ENCODE measurements at regions not wholly inside any gene's neighbourhood (a gene's known extent, or its start where the extent isn't known, plus 50 kb on each side); places are given as distances from the start of the nearest gene placed in this dataset.
"Not testable (repeated sequence)": the region's sequence is repeated elsewhere in the genome, so short reads cannot be mapped to it uniquely, and the experiment has no call there.

- Histone ChIP-seq H3K9ac (ENCODE audit: low read length) (no peak overlapping the region), H3K4me2 (ENCODE audit: low read depth, low read length) (no peak overlapping the region), H4K20me1 (ENCODE audit: insufficient read depth, low read length) (no peaks in the 10 kb centered on the region), H3K9me3 (replicated peaks; ENCODE audit: insufficient read depth, low read length) (no peaks in the 10 kb centered on the region), H3K36me3 (replicated peaks; ENCODE audit: insufficient read depth, low read length) (no peaks in the 10 kb centered on the region), H3K79me2 (ENCODE audit: low read length) (no peaks in the 10 kb centered on the region), H3K4me1 (ENCODE audit: low read length) (no peaks in the 10 kb centered on the region), H3K27me3 (replicated peaks; ENCODE audit: insufficient read depth, low read length) (no peaks in the 10 kb centered on the region), H3F3A (ENCODE audit: insufficient read depth, low read length) (no peaks in the 10 kb centered on the region), H2AFZ (ENCODE audit: low read length) (no peak overlapping the region), H3K4me3 (ENCODE audit: low read length) (no peak overlapping the region), H3K27ac (ENCODE audit: low read length) (no peak overlapping the region), H3K9me2 (replicated peaks; ENCODE audit: insufficient read depth, low read length) (no peaks in the 10 kb centered on the region)
- DNase-seq = no peak
- TF ChIP-seq CTCF (IDR thresholded peaks at IDR 0.05; ENCODE audit: low read length) (no peak), EZH2 (optimal IDR thresholded peaks at IDR 0.05; ENCODE audit: low read depth, low read length) (no peak), EZH2phosphoT487 (IDR thresholded peaks at IDR 0.05; ENCODE audit: low read length) (no peak)
These were observed 57.7 kb downstream of the RAD51AP2 start for GRCh38 chr2:17460371-17461086.

- Histone ChIP-seq H3K4me2 (ENCODE audit: low read depth, low read length) (no peak overlapping the region), H2AFZ (ENCODE audit: low read length) (no peak overlapping the region), H3K9ac (ENCODE audit: low read length) (no peak overlapping the region), H3K9me3 (replicated peaks; ENCODE audit: insufficient read depth, low read length) (no peaks in the 10 kb centered on the region), H3K79me2 (ENCODE audit: low read length) (no peaks in the 10 kb centered on the region), H3K36me3 (replicated peaks; ENCODE audit: insufficient read depth, low read length) (no peaks in the 10 kb centered on the region), H4K20me1 (ENCODE audit: insufficient read depth, low read length) (no peaks in the 10 kb centered on the region), H3K4me1 (ENCODE audit: low read length) (no peaks in the 10 kb centered on the region), H3K27me3 (replicated peaks; ENCODE audit: insufficient read depth, low read length) (no peaks in the 10 kb centered on the region), H3K9me2 (replicated peaks; ENCODE audit: insufficient read depth, low read length) (no peaks in the 10 kb centered on the region), H3K4me3 (ENCODE audit: low read length) (no peak overlapping the region), H3F3A (ENCODE audit: insufficient read depth, low read length) (no peaks in the 10 kb centered on the region), H3K27ac (ENCODE audit: low read length) (no peak overlapping the region)
- TF ChIP-seq EZH2phosphoT487 (IDR thresholded peaks at IDR 0.05; ENCODE audit: low read length) (no peak), EZH2 (optimal IDR thresholded peaks at IDR 0.05; ENCODE audit: low read depth, low read length) (no peak), CTCF (IDR thresholded peaks at IDR 0.05; ENCODE audit: low read length) (no peak)
- no peak for DNase-seq
These were observed 62.9 kb downstream of the RAD51AP2 start for GRCh38 chr2:17455343-17455742.

GRCh38 chr2:17446191-17446590, 72.0 kb downstream of the RAD51AP2 start:
- DNase-seq; H2AFZ ChIP-seq (ENCODE audit: low read length); H3K9me3 ChIP-seq (replicated peaks; ENCODE audit: insufficient read depth, low read length); H3K27ac ChIP-seq (ENCODE audit: low read length); H3F3A ChIP-seq (ENCODE audit: insufficient read depth, low read length); H3K79me2 ChIP-seq (ENCODE audit: low read length); H3K4me2 ChIP-seq (ENCODE audit: low read depth, low read length); H3K4me1 ChIP-seq (ENCODE audit: low read length); H3K4me3 ChIP-seq (ENCODE audit: low read length); H4K20me1 ChIP-seq (ENCODE audit: insufficient read depth, low read length); H3K9ac ChIP-seq (ENCODE audit: low read length); H3K9me2 ChIP-seq (replicated peaks; ENCODE audit: insufficient read depth, low read length); H3K36me3 ChIP-seq (replicated peaks; ENCODE audit: insufficient read depth, low read length); H3K27me3 ChIP-seq (replicated peaks; ENCODE audit: insufficient read depth, low read length): not testable (repeated sequence)

GRCh38 chr2:17445744-17446143, 72.5 kb downstream of the RAD51AP2 start:
- Histone ChIP-seq H3K27me3 (replicated peaks; ENCODE audit: insufficient read depth, low read length) (no peaks in the 10 kb centered on the region), H3K9ac (ENCODE audit: low read length) (no peak overlapping the region), H3K4me2 (ENCODE audit: low read depth, low read length) (no peak overlapping the region), H3K27ac (ENCODE audit: low read length) (no peak overlapping the region), H3K9me3 (replicated peaks; ENCODE audit: insufficient read depth, low read length) (no peaks in the 10 kb centered on the region), H3K79me2 (ENCODE audit: low read length) (no peaks in the 10 kb centered on the region), H3K4me1 (ENCODE audit: low read length) (no peaks in the 10 kb centered on the region), H2AFZ (ENCODE audit: low read length) (no peak overlapping the region), H3K36me3 (replicated peaks; ENCODE audit: insufficient read depth, low read length) (no peaks in the 10 kb centered on the region), H3K4me3 (ENCODE audit: low read length) (no peak overlapping the region), H3K9me2 (replicated peaks; ENCODE audit: insufficient read depth, low read length) (no peaks in the 10 kb centered on the region), H3F3A (ENCODE audit: insufficient read depth, low read length) (no peaks in the 10 kb centered on the region), H4K20me1 (ENCODE audit: insufficient read depth, low read length) (no peaks in the 10 kb centered on the region)
- DNase-seq = no peak
- TF ChIP-seq EZH2phosphoT487 (IDR thresholded peaks at IDR 0.05; ENCODE audit: low read length) = no peak
- TF ChIP-seq EZH2 (optimal IDR thresholded peaks at IDR 0.05; ENCODE audit: low read depth, low read length) = no peak
- TF ChIP-seq CTCF (IDR thresholded peaks at IDR 0.05; ENCODE audit: low read length) = no peak
